GM23338 (cell line): ENCODE measurements at regions not wholly inside any gene's neighbourhood (a gene's known extent, or its start where the extent isn't known, plus 50 kb on each side); places are given as distances from the start of the nearest gene placed in this dataset.

ENCODE experiments used
- ATAC-seq: fragments of 200-7000 bp; cut with Tn5 transposase; 3 replicates; pipeline ENCODE4 v1.9.1; 2020
- DNase-seq: peaks from one replicate; pipeline ENCODE4 v3.0.0-alpha.2; 2015; ENCODE audit warnings: low spot score
- H2AFZ ChIP-seq: fragments of 200-600 bp; sonication (generic); 2 replicates; pipeline ENCODE4 v1.8.0; 2016; ENCODE audit warnings: antibody characterized with exemption, mild to moderate bottlenecking, moderate library complexity
- H3F3A ChIP-seq: fragments of 200-600 bp; sonication (generic); replicated peaks from 2 replicates; pipeline ENCODE4 v1.8.0; 2017; ENCODE audit warnings: antibody characterized with exemption, mixed run types, low read depth
- H3K27ac ChIP-seq: fragments of 200-600 bp; sonication (generic); 2 replicates; pipeline ENCODE4 v1.6.1; 2016; ENCODE audit warnings: low read depth
- H3K27me3 ChIP-seq: fragments of 200-600 bp; sonication (generic); 2 replicates; pipeline ENCODE4 v1.8.0; 2016; ENCODE audit warnings: mild to moderate bottlenecking, mixed run types, moderate library complexity; ENCODE audit not compliant: insufficient read depth
- H3K36me3 ChIP-seq: fragments of 200-600 bp; sonication (generic); 2 replicates; pipeline ENCODE4 v1.8.0; 2016; ENCODE audit warnings: mild to moderate bottlenecking; ENCODE audit not compliant: insufficient read depth
- H3K4me1 ChIP-seq: fragments of 200-600 bp; sonication (generic); 2 replicates; pipeline ENCODE4 v1.8.0; 2016; ENCODE audit warnings: mild to moderate bottlenecking, moderate library complexity; ENCODE audit not compliant: insufficient read depth
- H3K4me2 ChIP-seq: fragments of 200-600 bp; sonication (generic); 2 replicates; pipeline ENCODE4 v1.7.1; 2017; ENCODE audit warnings: mixed run types
- H3K4me3 ChIP-seq: fragments of 200-600 bp; sonication (generic); 2 replicates; pipeline ENCODE4 v1.6.1; 2016; ENCODE audit warnings: mixed run types
- H3K79me2 ChIP-seq: fragments of 200-600 bp; sonication (generic); replicated peaks from 2 replicates; pipeline ENCODE4 v1.8.0; 2017; ENCODE audit warnings: mild to moderate bottlenecking; ENCODE audit not compliant: insufficient read depth
- H3K9me2 ChIP-seq: fragments of 200-600 bp; sonication (generic); 2 replicates; pipeline ENCODE4 v1.8.0; 2017; ENCODE audit not compliant: insufficient read depth
- H4K20me1 ChIP-seq: fragments of 200-600 bp; sonication (generic); replicated peaks from 2 replicates; pipeline ENCODE4 v1.8.0; 2017; ENCODE audit warnings: mild to moderate bottlenecking; ENCODE audit not compliant: insufficient read depth
- H3K27ac Mint-ChIP-seq: 2 replicates; pipeline ENCODE4 v1.8.0; 2020; ENCODE audit warnings: inconsistent platforms, mild to moderate bottlenecking, moderate library complexity, mixed read lengths
- H3K27me3 Mint-ChIP-seq: 3 replicates; pipeline ENCODE4 v1.8.0; 2022; ENCODE audit warnings: low read depth, mild to moderate bottlenecking, moderate library complexity, mixed read lengths, inconsistent platforms; ENCODE audit not compliant: insufficient read depth, poor library complexity
- H3K36me3 Mint-ChIP-seq: 3 replicates; pipeline ENCODE4 v1.8.0; 2021; ENCODE audit warnings: low read depth, mild to moderate bottlenecking, inconsistent platforms, moderate library complexity, mixed read lengths
- H3K4me1 Mint-ChIP-seq: 3 replicates; pipeline ENCODE4 v1.8.0; 2020; ENCODE audit warnings: mild to moderate bottlenecking, inconsistent platforms, mixed read lengths
- H3K4me3 Mint-ChIP-seq: 3 replicates; pipeline ENCODE4 v1.8.0; 2021; ENCODE audit warnings: moderate library complexity, mild to moderate bottlenecking, inconsistent platforms, mixed read lengths
- H3K9me3 Mint-ChIP-seq: 3 replicates; pipeline ENCODE4 v1.8.0; 2020; ENCODE audit warnings: moderate library complexity, mild to moderate bottlenecking, inconsistent platforms, mixed read lengths
- EZH2 ChIP-seq: fragments of 200-600 bp; sonication (generic); IDR thresholded peaks from one replicate; pipeline ENCODE4 v1.8.0; 2017; ENCODE audit warnings: antibody characterized with exemption, mild to moderate bottlenecking, low read depth; ENCODE audit not compliant: unreplicated experiment
- EZH2phosphoT487 ChIP-seq: fragments of 200-600 bp; sonication (generic); IDR thresholded peaks from one replicate; pipeline ENCODE4 v1.8.1; 2018; ENCODE audit warnings: antibody characterized with exemption; ENCODE audit not compliant: unreplicated experiment
- JUNB ChIP-seq: IDR thresholded peaks from one replicate; pipeline ENCODE4 v1.6.1; 2016; ENCODE audit warnings: antibody characterized with exemption; ENCODE audit not compliant: unreplicated experiment
- NANOG ChIP-seq: IDR thresholded peaks from 2 replicates; pipeline ENCODE4 v1.6.1; 2016; ENCODE audit warnings: antibody characterized with exemption, borderline replicate concordance
- STAT1 ChIP-seq: IDR thresholded peaks from one replicate; pipeline ENCODE4 v1.6.1; 2016; ENCODE audit warnings: antibody characterized with exemption; ENCODE audit not compliant: unreplicated experiment
- ZNF114 ChIP-seq: fragments of 250-450 bp; sonication (Bioruptor Pico); IDR thresholded peaks from 2 replicates; pipeline ENCODE4 v1.5.0; 2020; ENCODE audit warnings: mild to moderate bottlenecking, moderate library complexity
- ZNF331 ChIP-seq: fragments of 250-450 bp; sonication (Bioruptor Pico); IDR thresholded peaks from 2 replicates; pipeline ENCODE4 v1.5.0; 2020; ENCODE audit warnings: low read depth, mild to moderate bottlenecking, moderate library complexity
- TF ChIP-seq, protein P1 (sequence below): fragments of 250-450 bp; sonication (Bioruptor Pico); IDR thresholded peaks from 2 replicates; pipeline ENCODE4 v1.5.0; 2020; ENCODE audit warnings: mild to moderate bottlenecking, moderate library complexity
- TF ChIP-seq, protein P2 (sequence below), 2 experiments: fragments of 200-600 bp in 1 of 2; sonication (generic) in 1 of 2; conservative IDR thresholded peaks; 2 replicates each; pipeline versions ENCODE4 v1.5.1 to v1.6.1; 2016 to 2017; ENCODE audit warnings: antibody characterized with exemption in 2 of 2, low read depth in 2 of 2, mild to moderate bottlenecking in 2 of 2, moderate library complexity in 1 of 2

DNA sequence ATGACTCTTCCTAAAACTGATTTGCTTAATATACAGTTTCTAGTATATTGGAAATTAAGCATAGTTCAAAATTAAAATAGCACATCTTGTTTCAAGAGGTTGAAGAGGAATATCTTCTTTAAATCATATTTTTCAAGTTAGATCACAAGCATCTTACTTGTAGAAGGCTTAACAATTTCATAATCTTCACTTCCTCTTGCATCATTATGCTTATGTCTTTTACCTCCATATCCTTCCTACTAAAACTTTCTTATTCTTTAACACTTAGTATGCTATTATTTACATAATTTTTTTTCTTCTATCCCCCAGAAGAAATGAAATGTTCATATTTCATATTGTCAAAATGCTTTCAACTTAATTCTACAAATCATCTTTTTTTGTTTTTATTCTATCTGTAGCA lies 1354.9 kb upstream of the TMEFF2 start (continued):
- TF ChIP-seq, protein P1, sequence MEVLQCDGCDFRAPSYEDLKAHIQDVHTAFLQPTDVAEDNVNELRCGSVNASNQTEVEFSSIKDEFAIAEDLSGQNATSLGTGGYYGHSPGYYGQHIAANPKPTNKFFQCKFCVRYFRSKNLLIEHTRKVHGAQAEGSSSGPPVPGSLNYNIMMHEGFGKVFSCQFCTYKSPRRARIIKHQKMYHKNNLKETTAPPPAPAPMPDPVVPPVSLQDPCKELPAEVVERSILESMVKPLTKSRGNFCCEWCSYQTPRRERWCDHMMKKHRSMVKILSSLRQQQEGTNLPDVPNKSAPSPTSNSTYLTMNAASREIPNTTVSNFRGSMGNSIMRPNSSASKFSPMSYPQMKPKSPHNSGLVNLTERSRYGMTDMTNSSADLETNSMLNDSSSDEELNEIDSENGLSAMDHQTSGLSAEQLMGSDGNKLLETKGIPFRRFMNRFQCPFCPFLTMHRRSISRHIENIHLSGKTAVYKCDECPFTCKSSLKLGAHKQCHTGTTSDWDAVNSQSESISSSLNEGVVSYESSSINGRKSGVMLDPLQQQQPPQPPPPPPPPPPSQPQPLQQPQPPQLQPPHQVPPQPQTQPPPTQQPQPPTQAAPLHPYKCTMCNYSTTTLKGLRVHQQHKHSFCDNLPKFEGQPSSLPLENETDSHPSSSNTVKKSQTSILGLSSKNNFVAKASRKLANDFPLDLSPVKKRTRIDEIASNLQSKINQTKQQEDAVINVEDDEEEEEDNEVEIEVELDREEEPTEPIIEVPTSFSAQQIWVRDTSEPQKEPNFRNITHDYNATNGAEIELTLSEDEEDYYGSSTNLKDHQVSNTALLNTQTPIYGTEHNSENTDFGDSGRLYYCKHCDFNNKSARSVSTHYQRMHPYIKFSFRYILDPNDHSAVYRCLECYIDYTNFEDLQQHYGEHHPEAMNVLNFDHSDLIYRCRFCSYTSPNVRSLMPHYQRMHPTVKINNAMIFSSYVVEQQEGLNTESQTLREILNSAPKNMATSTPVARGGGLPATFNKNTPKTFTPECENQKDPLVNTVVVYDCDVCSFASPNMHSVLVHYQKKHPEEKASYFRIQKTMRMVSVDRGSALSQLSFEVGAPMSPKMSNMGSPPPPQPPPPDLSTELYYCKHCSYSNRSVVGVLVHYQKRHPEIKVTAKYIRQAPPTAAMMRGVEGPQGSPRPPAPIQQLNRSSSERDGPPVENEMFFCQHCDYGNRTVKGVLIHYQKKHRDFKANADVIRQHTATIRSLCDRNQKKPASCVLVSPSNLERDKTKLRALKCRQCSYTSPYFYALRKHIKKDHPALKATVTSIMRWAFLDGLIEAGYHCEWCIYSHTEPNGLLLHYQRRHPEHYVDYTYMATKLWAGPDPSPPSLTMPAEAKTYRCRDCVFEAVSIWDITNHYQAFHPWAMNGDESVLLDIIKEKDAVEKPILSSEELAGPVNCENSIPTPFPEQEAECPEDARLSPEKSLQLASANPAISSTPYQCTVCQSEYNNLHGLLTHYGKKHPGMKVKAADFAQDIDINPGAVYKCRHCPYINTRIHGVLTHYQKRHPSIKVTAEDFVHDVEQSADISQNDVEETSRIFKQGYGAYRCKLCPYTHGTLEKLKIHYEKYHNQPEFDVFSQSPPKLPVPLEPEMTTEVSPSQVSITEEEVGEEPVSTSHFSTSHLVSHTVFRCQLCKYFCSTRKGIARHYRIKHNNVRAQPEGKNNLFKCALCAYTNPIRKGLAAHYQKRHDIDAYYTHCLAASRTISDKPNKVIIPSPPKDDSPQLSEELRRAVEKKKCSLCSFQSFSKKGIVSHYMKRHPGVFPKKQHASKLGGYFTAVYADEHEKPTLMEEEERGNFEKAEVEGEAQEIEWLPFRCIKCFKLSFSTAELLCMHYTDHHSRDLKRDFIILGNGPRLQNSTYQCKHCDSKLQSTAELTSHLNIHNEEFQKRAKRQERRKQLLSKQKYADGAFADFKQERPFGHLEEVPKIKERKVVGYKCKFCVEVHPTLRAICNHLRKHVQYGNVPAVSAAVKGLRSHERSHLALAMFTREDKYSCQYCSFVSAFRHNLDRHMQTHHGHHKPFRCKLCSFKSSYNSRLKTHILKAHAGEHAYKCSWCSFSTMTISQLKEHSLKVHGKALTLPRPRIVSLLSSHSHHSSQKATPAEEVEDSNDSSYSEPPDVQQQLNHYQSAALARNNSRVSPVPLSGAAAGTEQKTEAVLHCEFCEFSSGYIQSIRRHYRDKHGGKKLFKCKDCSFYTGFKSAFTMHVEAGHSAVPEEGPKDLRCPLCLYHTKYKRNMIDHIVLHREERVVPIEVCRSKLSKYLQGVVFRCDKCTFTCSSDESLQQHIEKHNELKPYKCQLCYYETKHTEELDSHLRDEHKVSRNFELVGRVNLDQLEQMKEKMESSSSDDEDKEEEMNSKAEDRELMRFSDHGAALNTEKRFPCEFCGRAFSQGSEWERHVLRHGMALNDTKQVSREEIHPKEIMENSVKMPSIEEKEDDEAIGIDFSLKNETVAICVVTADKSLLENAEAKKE, result no peak
- no peak for TF ChIP-seq STAT1
- no peak for TF ChIP-seq ZNF331 (CRISPR knock-in tag)
- TF ChIP-seq NANOG, result no peak

DNA sequence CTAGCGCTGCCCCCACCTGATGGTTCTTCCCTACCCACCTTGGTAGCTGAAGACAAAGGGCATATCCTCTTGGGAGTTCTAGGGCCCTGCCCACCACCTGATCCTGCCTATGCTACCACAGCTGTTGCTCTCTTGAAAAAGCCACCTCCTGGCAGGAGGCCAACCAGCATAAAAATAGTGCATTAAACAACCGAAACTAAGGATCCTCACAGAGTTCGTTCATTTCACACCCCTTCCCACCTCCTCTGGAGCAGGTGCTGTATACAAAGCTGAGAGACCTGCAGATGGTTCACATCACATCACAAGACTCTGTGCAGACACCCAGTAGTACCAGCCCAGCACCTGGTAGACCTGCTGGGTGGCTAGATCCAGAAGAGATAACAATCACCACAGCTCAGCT lies 1348.0 kb upstream of the TMEFF2 start:
- DNase-seq, result no peak
- no peak overlapping the region for H3K4me2 ChIP-seq
- H3K36me3 Mint-ChIP-seq, result no peaks in the 10 kb centered on the region
- no peak overlapping the region for H3K4me3 ChIP-seq
- no peaks in the 10 kb centered on the region for H3K79me2 ChIP-seq
- no peak overlapping the region for H3K27ac Mint-ChIP-seq
- H3K9me2 ChIP-seq, result no peaks in the 10 kb centered on the region
- H3K36me3 ChIP-seq, result no peaks in the 10 kb centered on the region
- H3F3A ChIP-seq, result no peaks in the 10 kb centered on the region
- no peaks in the 10 kb centered on the region for H3K4me1 ChIP-seq
- no peaks in the 10 kb centered on the region for H3K4me1 Mint-ChIP-seq
- H3K27ac ChIP-seq, result no peak overlapping the region
- H3K9me3 Mint-ChIP-seq, result no peaks in the 10 kb centered on the region; the same call in 2 of the 3 replicates
- H3K4me3 Mint-ChIP-seq, result no peak overlapping the region
- no peaks in the 10 kb centered on the region for H3K27me3 Mint-ChIP-seq
- no peak overlapping the region for H2AFZ ChIP-seq
- H3K27me3 ChIP-seq, result no peaks in the 10 kb centered on the region
- H4K20me1 ChIP-seq, result no peaks in the 10 kb centered on the region
- no peak for ATAC-seq
- TF ChIP-seq EZH2phosphoT487, result no peak
- TF ChIP-seq ZNF114 (CRISPR knock-in tag), result no peak
- no peak for TF ChIP-seq EZH2
- no peak for TF ChIP-seq STAT1
- TF ChIP-seq, protein P1, result no peak
- TF ChIP-seq, protein P2, sequence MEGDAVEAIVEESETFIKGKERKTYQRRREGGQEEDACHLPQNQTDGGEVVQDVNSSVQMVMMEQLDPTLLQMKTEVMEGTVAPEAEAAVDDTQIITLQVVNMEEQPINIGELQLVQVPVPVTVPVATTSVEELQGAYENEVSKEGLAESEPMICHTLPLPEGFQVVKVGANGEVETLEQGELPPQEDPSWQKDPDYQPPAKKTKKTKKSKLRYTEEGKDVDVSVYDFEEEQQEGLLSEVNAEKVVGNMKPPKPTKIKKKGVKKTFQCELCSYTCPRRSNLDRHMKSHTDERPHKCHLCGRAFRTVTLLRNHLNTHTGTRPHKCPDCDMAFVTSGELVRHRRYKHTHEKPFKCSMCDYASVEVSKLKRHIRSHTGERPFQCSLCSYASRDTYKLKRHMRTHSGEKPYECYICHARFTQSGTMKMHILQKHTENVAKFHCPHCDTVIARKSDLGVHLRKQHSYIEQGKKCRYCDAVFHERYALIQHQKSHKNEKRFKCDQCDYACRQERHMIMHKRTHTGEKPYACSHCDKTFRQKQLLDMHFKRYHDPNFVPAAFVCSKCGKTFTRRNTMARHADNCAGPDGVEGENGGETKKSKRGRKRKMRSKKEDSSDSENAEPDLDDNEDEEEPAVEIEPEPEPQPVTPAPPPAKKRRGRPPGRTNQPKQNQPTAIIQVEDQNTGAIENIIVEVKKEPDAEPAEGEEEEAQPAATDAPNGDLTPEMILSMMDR (conservative IDR thresholded peaks at IDR 0.05; ENCODE audit: low read depth in 2 of 2), result no peak
- no peak for TF ChIP-seq JUNB
